GM12892 (cell line): ENCODE measurements at regions not wholly inside any gene's neighbourhood (a gene's known extent, or its start where the extent isn't known, plus 50 kb on each side); places are given as distances from the start of the nearest gene placed in this dataset.

Source experiments
- POLR2A ChIP-seq: IDR thresholded peaks from 2 replicates; pipeline ENCODE4 v1.6.1; 2011; ENCODE audit warnings: low read depth, low read length, control low read depth
- POLR2AphosphoS5 ChIP-seq: IDR thresholded peaks from 2 replicates; pipeline ENCODE4 v1.6.1; 2011; ENCODE audit warnings: low read depth, low read length, control low read depth

GRCh38 chr10:88149906-88150305 is 286.5 kb downstream of the PTEN start:
- TF ChIP-seq POLR2A (no peak), POLR2AphosphoS5 (no peak)
